SK-N-MC (cell line): ENCODE measurements at regions not wholly inside any gene's neighbourhood (a gene's known extent, or its start where the extent isn't known, plus 50 kb on each side); places are given as distances from the start of the nearest gene placed in this dataset.

ENCODE experiments used
- EZH2 ChIP-seq: fragments of 200-600 bp; sonication (generic); IDR thresholded peaks from one replicate; pipeline ENCODE4 v1.6.1; 2017; ENCODE audit warnings: antibody characterized with exemption
- POLR2AphosphoS5 ChIP-seq: IDR thresholded peaks from 2 replicates; pipeline ENCODE4 v1.6.1; 2012; ENCODE audit warnings: mild to moderate bottlenecking, low read depth, low read length, borderline replicate concordance

DNA sequence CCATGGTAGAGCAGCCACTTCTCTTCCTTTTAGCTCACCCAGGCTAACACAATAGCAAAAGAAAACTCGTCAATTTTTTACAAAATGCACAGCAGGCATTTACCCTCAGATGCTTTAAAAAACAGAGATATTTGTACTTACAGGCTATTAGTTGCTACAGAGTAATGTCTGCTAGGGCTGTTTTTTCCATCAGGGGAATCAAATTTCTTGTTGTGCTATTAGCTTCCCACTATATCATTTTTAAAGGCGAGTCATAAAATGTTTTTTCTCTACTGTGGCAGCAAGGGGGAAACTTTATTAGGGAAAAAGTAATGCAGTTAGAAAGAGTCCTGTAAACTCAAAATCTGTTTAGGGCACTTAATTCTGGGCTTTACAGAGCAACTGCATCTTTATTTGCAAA is 277.9 kb upstream of the THSD7B start:
- no peak for TF ChIP-seq EZH2
- TF ChIP-seq POLR2AphosphoS5 = no peak
